ENCODE measurements at regions not wholly inside any gene's neighbourhood (a gene's known extent, or its start where the extent isn't known, plus 50 kb on each side); places are given as distances from the start of the nearest gene placed in this dataset.

- no peak for DNase-seq
Measured at GRCh38 chr12:130104571-130105106, 57.6 kb upstream of the FZD10 start.

- no peak for DNase-seq
Measured at GRCh38 chr12:130109062-130109945, 53.0 kb upstream of the FZD10 start.

GRCh38 chr12:130110914-130111313 lies 51.4 kb upstream of the FZD10 start:
- DNase-seq, result no peak

- DNase-seq, result no peak
Measured at GRCh38 chr12:130111965-130112496, 50.2 kb upstream of the FZD10 start.

Measured in activated effector memory CD4-positive, alpha-beta T cell treated with anti-CD3 and anti-CD28 coated beads, Interleukin-2, amount 50 U/mL, for 16 hours (primary cell).